H9 (cell line): ENCODE measurements at regions not wholly inside any gene's neighbourhood (a gene's known extent, or its start where the extent isn't known, plus 50 kb on each side); places are given as distances from the start of the nearest gene placed in this dataset.

Experiments
- DNase-seq: peaks from one replicate; pipeline ENCODE4 v3.0.0-alpha.2; 2017
- H2AFZ ChIP-seq: one replicate; pipeline ENCODE4 v1.6.1; 2013; ENCODE audit warnings: mild to moderate bottlenecking, low read length, control low read depth, moderate library complexity
- H2AK5ac ChIP-seq: 2 replicates; pipeline ENCODE4 v1.6.1; 2013; ENCODE audit warnings: low read length, control low read depth, mixed read lengths; ENCODE audit not compliant: insufficient read length
- H2BK120ac ChIP-seq: one replicate; pipeline ENCODE4 v1.6.1; 2013; ENCODE audit warnings: low read depth, mild to moderate bottlenecking, low read length, control low read depth, inconsistent platforms; ENCODE audit not compliant: poor library complexity, severe bottlenecking
- H2BK12ac ChIP-seq: 2 replicates; pipeline ENCODE4 v1.6.1; 2013; ENCODE audit warnings: low read length, control low read depth, mixed read lengths, low read depth; ENCODE audit not compliant: insufficient read length
- H2BK15ac ChIP-seq: 2 replicates; pipeline ENCODE4 v1.6.1; 2013; ENCODE audit warnings: low read depth, low read length, control low read depth
- H2BK20ac ChIP-seq: one replicate; pipeline ENCODE4 v1.6.1; 2013; ENCODE audit warnings: low read depth, mild to moderate bottlenecking, low read length, control low read depth, inconsistent platforms; ENCODE audit not compliant: poor library complexity, severe bottlenecking
- H2BK5ac ChIP-seq: 2 replicates; pipeline ENCODE4 v1.6.1; 2013; ENCODE audit warnings: low read length, control low read depth, mixed read lengths; ENCODE audit not compliant: insufficient read length
- H3K14ac ChIP-seq: 2 replicates; pipeline ENCODE4 v1.6.1; 2013; ENCODE audit warnings: low read length, control low read depth; ENCODE audit not compliant: insufficient read depth
- H3K18ac ChIP-seq: 2 replicates; pipeline ENCODE4 v1.6.1; 2013; ENCODE audit warnings: low read depth, mild to moderate bottlenecking, mixed read lengths, low read length, control low read depth; ENCODE audit not compliant: insufficient read length
- H3K23ac ChIP-seq: 2 replicates; pipeline ENCODE4 v1.6.1; 2013; ENCODE audit warnings: low read length, control low read depth, mixed read lengths, low read depth; ENCODE audit not compliant: insufficient read length
- H3K23me2 ChIP-seq: 2 replicates; pipeline ENCODE4 v1.6.1; 2013; ENCODE audit warnings: low read depth, mild to moderate bottlenecking, mixed read lengths, low read length, control low read depth; ENCODE audit not compliant: insufficient read length, poor library complexity, severe bottlenecking
- H3K27ac ChIP-seq: 2 replicates; pipeline ENCODE4 v1.5.1; 2013; ENCODE audit warnings: low read length, control low read depth, mixed read lengths, low read depth; ENCODE audit not compliant: insufficient read length
- H3K27me3 ChIP-seq: 2 replicates; pipeline ENCODE4 v1.6.1; 2013; ENCODE audit warnings: low read length, control low read depth, inconsistent platforms; ENCODE audit not compliant: insufficient read depth
- H3K4ac ChIP-seq: 2 replicates; pipeline ENCODE4 v1.6.1; 2013; ENCODE audit warnings: low read depth, mild to moderate bottlenecking, control low read depth, inconsistent platforms, low read length, moderate library complexity
- H3K4me1 ChIP-seq: 2 replicates; pipeline ENCODE4 v1.6.1; 2013; ENCODE audit warnings: low read length, control low read depth, inconsistent platforms; ENCODE audit not compliant: insufficient read depth
- H3K4me2 ChIP-seq: 2 replicates; pipeline ENCODE4 v1.6.1; 2013; ENCODE audit warnings: low read length, control low read depth, mixed read lengths; ENCODE audit not compliant: insufficient read length, insufficient read depth
- H3K56ac ChIP-seq: 2 replicates; pipeline ENCODE4 v1.6.1; 2013; ENCODE audit warnings: low read depth, mild to moderate bottlenecking, mixed read lengths, low read length, control low read depth; ENCODE audit not compliant: insufficient read length
- H3K79me1 ChIP-seq: 2 replicates; pipeline ENCODE4 v1.6.1; 2013; ENCODE audit warnings: low read depth, mild to moderate bottlenecking, moderate library complexity, low read length, control low read depth, inconsistent platforms; ENCODE audit not compliant: insufficient read depth, poor library complexity, severe bottlenecking
- H3K79me2 ChIP-seq: 2 replicates; pipeline ENCODE4 v1.6.1; 2013; ENCODE audit warnings: low read length, control low read depth, inconsistent platforms; ENCODE audit not compliant: insufficient read depth
- H3K9ac ChIP-seq: 2 replicates; pipeline ENCODE4 v1.6.1; 2013; ENCODE audit warnings: low read length, control low read depth, mixed read lengths; ENCODE audit not compliant: insufficient read length; ENCODE audit errors: extremely low read depth
- H3K9me3 ChIP-seq: one replicate; pipeline ENCODE4 v1.6.1; 2013; ENCODE audit warnings: low read depth, low read length, inconsistent platforms; ENCODE audit not compliant: control insufficient read depth
- H3T11ph ChIP-seq: one replicate; pipeline ENCODE4 v1.6.1; 2013; ENCODE audit warnings: mild to moderate bottlenecking, low read length, control low read depth, inconsistent platforms
- H4K20me1 ChIP-seq: one replicate; pipeline ENCODE4 v1.6.1; 2013; ENCODE audit not compliant: control insufficient read depth, insufficient read length, insufficient read depth
- H4K5ac ChIP-seq: 2 replicates; pipeline ENCODE4 v1.6.1; 2013; ENCODE audit warnings: low read depth, mild to moderate bottlenecking, mixed read lengths, low read length, control low read depth; ENCODE audit not compliant: insufficient read length
- H4K8ac ChIP-seq: replicated peaks from 2 replicates; pipeline ENCODE4 v1.6.1; 2013; ENCODE audit warnings: low read length, control low read depth, mixed read lengths, low read depth; ENCODE audit not compliant: insufficient read length
- H4K91ac ChIP-seq: 2 replicates; pipeline ENCODE4 v1.6.1; 2013; ENCODE audit warnings: low read depth, mild to moderate bottlenecking, moderate library complexity, mixed read lengths, low read length, control low read depth; ENCODE audit not compliant: insufficient read length
- H3K27ac Mint-ChIP-seq, 3 experiments: 2 replicates in 2 of 3; 3 replicates in 1 of 3; pipeline ENCODE4 v1.8.0; 2020 to 2021; ENCODE audit warnings: mixed read lengths in 3 of 3, mild to moderate bottlenecking in 1 of 3, moderate library complexity in 1 of 3
- H3K27me3 Mint-ChIP-seq: 2 replicates; pipeline ENCODE4 v1.8.0; 2021; ENCODE audit warnings: low read depth, mild to moderate bottlenecking, moderate library complexity, mixed read lengths
- H3K36me3 Mint-ChIP-seq, 3 experiments: 2 replicates in 2 of 3; 3 replicates in 1 of 3; pipeline ENCODE4 v1.8.0; 2020 to 2021; ENCODE audit warnings: low read depth in 3 of 3, mixed read lengths in 3 of 3; ENCODE audit not compliant: insufficient read depth in 1 of 3
- H3K4me1 Mint-ChIP-seq, 2 experiments: 2 replicates each; pipeline ENCODE4 v1.8.0; 2020; ENCODE audit warnings: mixed read lengths in 2 of 2
- H3K4me3 Mint-ChIP-seq, 2 experiments: 2 replicates in 1 of 2; 3 replicates in 1 of 2; pipeline ENCODE4 v1.8.0; 2020 to 2021; ENCODE audit warnings: mild to moderate bottlenecking in 2 of 2, mixed read lengths in 2 of 2, moderate library complexity in 1 of 2
- H3K9me3 Mint-ChIP-seq, 2 experiments: 2 replicates in 1 of 2; 3 replicates in 1 of 2; pipeline ENCODE4 v1.8.0; 2020; ENCODE audit warnings: mild to moderate bottlenecking in 2 of 2, mixed read lengths in 2 of 2, moderate library complexity in 1 of 2
- CTCF ChIP-seq: fragments of 200-600 bp; sonication (generic); conservative IDR thresholded peaks from 3 replicates; pipeline ENCODE4 v1.8.0; 2021; ENCODE audit warnings: antibody characterized with exemption, mild to moderate bottlenecking
- WGBS: extraction: QIAGEN DNeasy Blood & Tissue Kit; methylation state at CpG from one replicate; pipeline ENCODE4 v1.1.7; 2013; ENCODE audit warnings: missing lambda C conversion rate, low lambda C conversion rate, mixed read lengths; ENCODE audit not compliant: insufficient read length; ENCODE audit errors: extremely low coverage; 5-methylcytosine and 5-hydroxymethylcytosine counted together

- Histone ChIP-seq H2BK15ac (no peak overlapping the region), H3K4me1 (peaks cover 5% of the 10 kb centered on the region; the same call in 1 of the 2 replicates), H2BK120ac (no peak overlapping the region), H4K8ac (no peak overlapping the region), H3K9me3 (no peaks in the 10 kb centered on the region), H3K9ac (no peak overlapping the region), H3K79me2 (no peaks in the 10 kb centered on the region), H4K5ac (no peak overlapping the region), H3K79me1 (no peaks in the 10 kb centered on the region), H3K56ac (no peak overlapping the region), H2BK20ac (no peak overlapping the region), H3K4ac (no peak overlapping the region), H3T11ph (no peak overlapping the region), H3K27ac (no peak overlapping the region), H2BK12ac (no peak overlapping the region), H3K14ac (no peak overlapping the region), H2AK5ac (no peak overlapping the region), H3K23ac (no peak overlapping the region), H4K91ac (no peak overlapping the region), H3K23me2 (no peaks in the 10 kb centered on the region), H2AFZ (no peak overlapping the region), H2BK5ac (no peak overlapping the region), H4K20me1 (no peaks in the 10 kb centered on the region), H3K18ac (no peak overlapping the region), H3K4me2 (no peak overlapping the region), H3K27me3 (no peaks in the 10 kb centered on the region)
- Mint-ChIP-seq H3K4me3 (no peak overlapping the region), H3K4me1 (peaks cover 43 to 47% of the 10 kb centered on the region in 2 experiments), H3K36me3 (no peaks in the 10 kb centered on the region), H3K27me3 (peaks cover 4% of the 10 kb centered on the region), H3K27ac (no peak overlapping the region; a peak in 1 of 7 replicates), H3K9me3 (no peaks in the 10 kb centered on the region)
- TF ChIP-seq CTCF, result no peak
- WGBS, result no CpG with 5 or more reads among the region's 7 CpGs
- no peak for DNase-seq
These were observed 92.1 kb downstream of the NAV1 start for GRCh38 chr1:201631037-201631436.
